Stimulated activated naive B cell treated with anti-CD40 and anti-IgM and Interleukin-4, amounts not matched to agents 10 μg/mL and 1 μg/mL and 100 μg/mL, for 72 hours (primary cell): ENCODE measurements at regions not wholly inside any gene's neighbourhood (a gene's known extent, or its start where the extent isn't known, plus 50 kb on each side); places are given as distances from the start of the nearest gene placed in this dataset.

Experiments used
- ATAC-seq, 2 donors: fragments of 150-1000 bp; cut with Tn5 transposase; replicated peaks; 2 replicates each; pipeline ENCODE4 v1.10.0; 2021; ENCODE audit warnings: moderate library complexity in 1 of 2
- DNase-seq: peaks from one replicate; pipeline ENCODE4 v3.0.0; 2021
- H3K27ac Mint-ChIP-seq: one replicate; pipeline ENCODE4 v1.8.0; 2022; ENCODE audit warnings: mild to moderate bottlenecking, mixed read lengths
- H3K27me3 Mint-ChIP-seq, 2 donors: one replicate each; pipeline ENCODE4 v1.8.0; 2022; ENCODE audit warnings: mixed read lengths in 2 of 2
- H3K36me3 Mint-ChIP-seq, 2 donors: one replicate each; pipeline ENCODE4 v1.8.0; 2022; ENCODE audit warnings: mixed read lengths in 2 of 2, mild to moderate bottlenecking in 1 of 2
- H3K4me1 Mint-ChIP-seq, 2 donors: one replicate each; pipeline ENCODE4 v1.8.0; 2022; ENCODE audit warnings: mixed read lengths in 2 of 2, mild to moderate bottlenecking in 1 of 2
- H3K4me3 Mint-ChIP-seq, 2 donors: one replicate each; pipeline ENCODE4 v1.8.0; 2022; ENCODE audit warnings: mild to moderate bottlenecking in 2 of 2, mixed read lengths in 2 of 2, moderate library complexity in 1 of 2
- H3K9me3 Mint-ChIP-seq, 2 donors: one replicate each; pipeline ENCODE4 v1.8.0; 2022; ENCODE audit warnings: mixed read lengths in 2 of 2, mild to moderate bottlenecking in 1 of 2

DNA sequence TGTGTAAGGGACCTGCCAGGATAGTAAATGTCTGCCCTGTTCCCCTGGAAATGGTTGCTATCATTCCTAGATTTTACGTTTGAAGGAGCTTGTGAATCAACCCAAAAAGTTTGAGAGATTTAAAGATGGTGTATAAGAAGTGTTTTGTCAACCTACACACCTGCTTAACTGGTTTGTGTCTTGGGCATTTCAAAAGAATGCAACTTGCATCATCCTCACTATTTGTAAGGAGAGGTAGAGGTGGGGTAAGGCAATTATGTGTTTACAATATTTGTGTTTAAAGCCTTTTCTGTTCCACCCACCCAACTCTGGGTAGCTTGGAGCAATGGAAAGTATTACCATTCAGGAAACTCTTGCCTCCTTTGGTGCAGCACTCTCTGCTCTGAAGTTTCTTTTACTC, 314.2 kb upstream of the RARB start:
- no peaks in the 10 kb centered on the region for H3K4me1 Mint-ChIP-seq
- H3K4me3 Mint-ChIP-seq: no peak overlapping the region
- H3K27me3 Mint-ChIP-seq: no peaks in the 10 kb centered on the region
- DNase-seq: no peak
- H3K9me3 Mint-ChIP-seq: peaks cover 0 to 7% of the 10 kb centered on the region in 2 donors
- H3K36me3 Mint-ChIP-seq: no peaks in the 10 kb centered on the region
- H3K27ac Mint-ChIP-seq: no peak overlapping the region
- no peak for ATAC-seq

DNA sequence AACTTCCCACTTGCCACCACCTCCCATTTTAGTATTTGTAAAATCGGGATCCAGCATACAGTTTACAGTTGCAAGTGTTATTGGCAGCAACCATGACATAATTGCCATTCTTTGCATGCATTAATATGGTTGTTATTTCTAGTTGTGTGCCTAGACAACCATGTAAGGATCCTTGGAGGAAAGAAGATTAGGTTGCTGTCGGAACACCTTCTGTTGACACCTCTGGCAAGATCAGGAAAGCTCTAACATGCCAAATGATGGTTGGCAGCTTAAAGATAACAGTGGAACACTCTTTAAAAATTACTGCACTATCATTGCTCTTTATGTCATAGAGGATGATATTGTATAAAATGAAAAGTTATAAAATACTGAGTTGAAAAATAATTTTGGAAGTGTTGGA, 313.5 kb upstream of the RARB start:
- peaks cover 0 to 7% of the 10 kb centered on the region in 2 donors for H3K9me3 Mint-ChIP-seq
- no peak for ATAC-seq

DNA sequence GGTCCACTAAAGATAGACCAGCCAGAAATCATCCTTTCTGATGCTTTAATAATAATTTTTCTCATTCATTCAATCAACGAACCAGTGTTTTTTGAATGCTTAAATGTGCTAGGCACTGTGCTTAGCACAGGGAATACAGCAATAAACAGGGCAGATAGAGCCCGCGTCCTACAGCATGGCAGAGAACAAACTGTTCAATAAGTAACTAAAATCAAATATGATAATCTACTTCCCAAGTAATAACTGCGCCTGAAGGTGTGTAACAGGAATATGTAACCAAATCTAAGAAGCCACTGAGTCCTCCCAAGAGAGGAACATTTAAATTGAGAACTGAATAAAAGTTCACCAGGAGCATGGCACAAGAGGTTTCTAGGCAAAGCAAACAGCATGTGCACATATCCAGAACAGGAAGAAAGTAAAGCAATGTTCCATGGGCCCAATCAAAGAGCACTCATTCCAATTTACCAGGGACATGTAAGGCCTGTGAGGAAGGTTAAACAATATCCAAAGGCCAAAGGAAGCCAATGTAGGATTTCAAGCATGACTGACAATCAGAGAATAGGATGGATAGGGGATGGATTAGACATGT, 311.0 kb upstream of the RARB start:
- Mint-ChIP-seq H3K36me3 (no peaks in the 10 kb centered on the region), H3K27me3 (no peaks in the 10 kb centered on the region), H3K27ac (no peak overlapping the region), H3K9me3 (peaks cover 0 to 7% of the 10 kb centered on the region in 2 donors), H3K4me3 (no peak overlapping the region), H3K4me1 (no peaks in the 10 kb centered on the region)
- no peak for ATAC-seq
- no peak for DNase-seq

More for the DNA sequence above, 313.5 kb upstream of the RARB start:
- no peak for DNase-seq
- no peak overlapping the region for H3K4me3 Mint-ChIP-seq
- no peak overlapping the region for H3K27ac Mint-ChIP-seq
- H3K27me3 Mint-ChIP-seq: no peaks in the 10 kb centered on the region
- H3K4me1 Mint-ChIP-seq: no peaks in the 10 kb centered on the region
- H3K36me3 Mint-ChIP-seq: no peaks in the 10 kb centered on the region

DNA sequence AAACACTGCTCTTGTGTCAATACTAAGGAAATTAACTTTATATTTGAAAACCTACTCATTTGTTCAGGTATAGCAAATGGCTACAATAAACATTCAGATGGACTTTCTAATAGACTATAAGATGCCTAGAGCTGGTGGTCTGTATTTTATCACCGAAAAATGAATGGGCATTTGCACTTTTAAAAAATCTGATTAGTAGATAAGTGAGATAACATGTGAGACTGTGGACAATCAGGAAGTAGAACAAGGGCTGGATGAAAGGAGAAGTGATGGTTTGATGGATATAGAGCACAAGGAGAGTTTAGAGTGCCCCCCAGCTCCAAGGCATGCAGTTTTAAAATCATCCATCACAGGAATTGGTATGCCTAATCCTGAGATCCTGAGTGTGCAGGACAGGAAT, 308.4 kb upstream of the RARB start:
- Mint-ChIP-seq H3K9me3 (peaks cover 0 to 3% of the 10 kb centered on the region in 2 donors), H3K4me1 (no peaks in the 10 kb centered on the region), H3K27me3 (no peaks in the 10 kb centered on the region), H3K36me3 (no peaks in the 10 kb centered on the region), H3K27ac (no peak overlapping the region), H3K4me3 (no peak overlapping the region)
- ATAC-seq (no peak), DNase-seq (no peak)

DNA sequence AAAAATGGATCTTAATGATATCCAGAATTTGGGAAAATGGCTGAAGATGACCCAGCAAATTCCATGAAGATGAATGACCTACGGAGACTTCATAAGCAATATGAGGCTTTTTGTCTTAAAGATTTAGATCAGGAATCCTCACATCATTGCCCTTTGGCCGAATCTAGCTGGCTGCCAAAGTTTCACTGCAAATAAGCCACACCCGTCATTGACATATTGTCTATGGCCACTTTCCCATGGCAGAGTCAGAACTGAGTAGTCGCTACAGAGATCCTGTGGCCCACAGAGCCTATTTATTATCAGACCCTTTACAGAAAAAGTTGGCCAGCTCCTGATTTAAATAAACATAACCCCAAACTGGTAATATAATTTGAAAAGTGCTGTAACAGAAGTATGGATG, 307.4 kb upstream of the RARB start:
- no peak for ATAC-seq
- no peaks in the 10 kb centered on the region for H3K4me1 Mint-ChIP-seq
- H3K4me3 Mint-ChIP-seq: no peak overlapping the region
- DNase-seq: no peak
- H3K36me3 Mint-ChIP-seq: no peaks in the 10 kb centered on the region
- H3K9me3 Mint-ChIP-seq: peaks cover 0 to 3% of the 10 kb centered on the region in 2 donors
- H3K27me3 Mint-ChIP-seq: no peaks in the 10 kb centered on the region
- no peak overlapping the region for H3K27ac Mint-ChIP-seq

DNA sequence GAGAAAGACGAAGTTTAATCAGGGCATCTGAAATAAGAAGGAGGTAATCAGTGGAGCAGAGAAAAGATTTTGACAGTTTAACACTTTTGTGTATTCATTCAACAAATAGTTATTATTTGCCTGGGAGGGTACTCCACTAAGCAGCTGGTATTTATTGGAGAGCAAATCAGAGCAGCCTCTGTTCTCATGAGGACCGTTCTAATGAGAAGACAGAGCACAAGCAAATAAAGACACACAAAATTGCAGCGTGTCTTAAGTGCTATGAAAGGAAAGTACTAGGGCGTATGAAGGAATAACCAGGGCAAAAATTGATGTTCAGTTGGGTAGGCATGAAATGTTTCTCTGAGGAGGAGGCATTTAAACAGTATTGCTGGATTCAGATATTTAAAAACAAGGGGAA, 302.9 kb upstream of the RARB start:
- peaks cover 4 to 11% of the 10 kb centered on the region in 2 donors for H3K9me3 Mint-ChIP-seq
- no peaks in the 10 kb centered on the region for H3K4me1 Mint-ChIP-seq
- no peak overlapping the region for H3K4me3 Mint-ChIP-seq
- no peak for DNase-seq
- no peaks in the 10 kb centered on the region for H3K36me3 Mint-ChIP-seq
- no peak overlapping the region for H3K27ac Mint-ChIP-seq
- no peak for ATAC-seq
- no peaks in the 10 kb centered on the region for H3K27me3 Mint-ChIP-seq

DNA sequence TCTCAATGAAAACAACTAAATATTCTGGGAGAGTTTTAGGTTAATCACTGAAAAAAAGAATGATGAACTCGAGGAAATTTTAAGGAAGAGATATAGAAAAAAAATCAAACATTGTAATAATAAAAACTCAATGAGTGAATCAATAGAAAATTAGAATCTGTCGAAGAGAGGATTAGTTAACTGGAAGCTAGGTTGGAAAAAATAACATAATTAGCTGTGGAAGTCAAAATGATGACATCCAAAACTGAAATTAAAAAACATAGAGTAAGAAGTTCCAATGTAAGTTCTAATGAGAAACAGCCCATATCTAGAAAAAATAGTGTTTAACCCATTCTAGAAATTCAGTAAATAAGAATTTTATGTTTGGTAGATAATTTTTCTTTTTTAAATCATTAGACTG, 299.3 kb upstream of the RARB start:
- H3K4me1 Mint-ChIP-seq: no peaks in the 10 kb centered on the region

DNA sequence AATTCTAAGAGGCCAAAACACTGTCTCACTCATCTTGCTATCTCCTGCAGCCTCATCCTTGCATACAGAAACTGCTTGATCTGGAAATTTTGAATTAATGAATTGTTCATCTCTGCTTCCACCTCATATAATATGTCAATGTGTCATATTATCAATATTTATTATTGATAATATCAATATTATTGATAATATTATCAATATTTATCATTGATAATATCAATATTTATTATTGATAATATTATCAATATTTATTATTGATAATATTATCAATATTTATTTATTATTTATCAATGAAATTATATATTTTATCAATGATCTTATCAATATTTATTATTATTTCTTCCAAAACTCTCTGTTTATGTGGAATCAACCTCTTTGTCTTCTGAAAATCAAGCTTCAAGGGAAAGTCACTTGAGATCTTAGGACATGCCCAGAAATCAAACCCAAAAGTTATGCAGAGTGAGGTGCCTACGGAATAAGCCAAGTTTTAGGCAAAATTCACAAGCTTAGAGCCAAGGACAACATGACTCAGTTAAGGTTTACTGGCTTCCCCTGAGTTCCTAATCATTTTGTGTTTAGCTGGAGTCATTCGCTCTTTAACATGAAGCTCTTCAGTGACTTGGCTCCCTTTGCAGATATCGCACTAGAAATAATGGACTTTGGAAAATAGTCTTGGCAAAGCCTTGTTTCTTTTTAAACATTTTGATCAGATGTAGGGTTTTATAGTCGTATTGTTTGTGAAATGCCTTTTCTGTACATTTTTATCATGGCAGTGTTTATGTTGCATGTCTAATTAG, 297.1 kb upstream of the RARB start:
- no peak for ATAC-seq
- H3K27me3 Mint-ChIP-seq: no peaks in the 10 kb centered on the region
- no peak for DNase-seq
- H3K4me1 Mint-ChIP-seq: no peaks in the 10 kb centered on the region
- no peak overlapping the region for H3K27ac Mint-ChIP-seq
- H3K36me3 Mint-ChIP-seq: no peaks in the 10 kb centered on the region
- H3K4me3 Mint-ChIP-seq: no peak overlapping the region
- peaks cover 10 to 18% of the 10 kb centered on the region in 2 donors for H3K9me3 Mint-ChIP-seq

More for the DNA sequence above, 299.3 kb upstream of the RARB start:
- no peaks in the 10 kb centered on the region for H3K36me3 Mint-ChIP-seq
- H3K9me3 Mint-ChIP-seq: peaks cover 8 to 18% of the 10 kb centered on the region in 2 donors
- no peak for ATAC-seq
- H3K27ac Mint-ChIP-seq: no peak overlapping the region
- no peaks in the 10 kb centered on the region for H3K27me3 Mint-ChIP-seq
- no peak overlapping the region for H3K4me3 Mint-ChIP-seq
- no peak for DNase-seq

DNA sequence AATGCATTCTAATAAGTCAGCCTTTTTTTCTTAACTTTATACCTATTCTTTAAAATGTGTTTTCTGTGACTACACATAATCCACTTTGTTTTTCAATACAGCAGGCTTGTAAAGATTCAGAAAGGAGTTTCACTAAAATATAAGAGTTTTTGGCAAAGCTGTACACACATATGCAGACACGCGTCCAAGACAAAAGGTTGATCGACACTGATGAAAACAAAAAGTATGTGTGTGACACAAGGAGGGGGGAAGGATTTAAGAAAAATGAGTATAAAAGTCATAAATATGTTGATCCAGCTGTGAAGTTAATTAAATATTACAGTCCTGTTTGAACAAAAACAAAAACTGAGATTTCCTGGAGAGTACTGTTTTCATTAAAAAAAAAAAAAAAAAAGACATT, 294.5 kb upstream of the RARB start:
- H3K4me3 Mint-ChIP-seq: no peak overlapping the region
- H3K4me1 Mint-ChIP-seq: no peaks in the 10 kb centered on the region
- no peak for ATAC-seq
- no peaks in the 10 kb centered on the region for H3K27me3 Mint-ChIP-seq
- DNase-seq: no peak
- no peaks in the 10 kb centered on the region for H3K36me3 Mint-ChIP-seq
- H3K9me3 Mint-ChIP-seq: peaks cover 6 to 9% of the 10 kb centered on the region in 2 donors
- H3K27ac Mint-ChIP-seq: no peak overlapping the region

DNA sequence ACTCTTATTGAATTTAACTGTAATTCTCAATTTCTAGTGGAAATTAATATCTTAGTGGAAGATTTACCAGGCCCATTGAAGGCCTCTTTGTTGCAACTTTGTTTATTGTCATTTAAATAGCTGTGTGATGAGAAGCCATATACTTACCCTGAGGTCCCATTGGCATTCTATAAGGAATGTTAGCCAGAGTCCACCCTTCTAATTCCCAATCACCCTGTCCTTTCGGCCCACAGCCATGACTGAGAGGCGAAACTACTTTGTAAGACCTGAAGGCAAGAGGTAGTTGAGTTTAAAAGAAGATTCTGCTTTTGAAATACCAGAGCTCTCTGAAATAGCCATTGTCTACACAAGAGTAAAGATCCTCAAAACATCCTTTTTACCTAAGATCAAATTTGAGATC, 290.5 kb upstream of the RARB start:
- no peak for ATAC-seq
- peaks cover 0 to 2% of the 10 kb centered on the region in 2 donors for H3K9me3 Mint-ChIP-seq
- no peak overlapping the region for H3K27ac Mint-ChIP-seq
- H3K4me3 Mint-ChIP-seq: no peak overlapping the region
- no peaks in the 10 kb centered on the region for H3K36me3 Mint-ChIP-seq
- H3K4me1 Mint-ChIP-seq: no peaks in the 10 kb centered on the region
- no peaks in the 10 kb centered on the region for H3K27me3 Mint-ChIP-seq
- DNase-seq: no peak

DNA sequence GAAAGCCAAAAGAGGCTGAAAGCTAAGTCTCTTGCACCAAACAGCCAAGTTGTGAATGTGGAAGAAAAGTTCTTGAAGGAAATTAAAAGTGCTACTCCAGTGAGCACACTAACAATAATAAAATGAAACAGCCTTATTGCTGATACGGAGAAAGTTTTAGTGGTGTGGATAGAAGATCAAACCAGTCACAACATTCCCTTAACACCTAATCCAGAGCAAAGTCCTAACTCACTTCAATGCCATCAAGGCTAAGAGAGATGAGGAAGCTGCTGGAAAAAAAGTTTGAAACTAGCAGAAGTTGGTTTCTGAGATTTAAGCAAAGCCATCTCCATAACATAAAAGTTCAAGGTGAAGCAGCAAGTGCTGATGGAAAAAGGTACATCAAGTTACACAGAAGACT, 288.8 kb upstream of the RARB start:
- no peaks in the 10 kb centered on the region for H3K27me3 Mint-ChIP-seq
- H3K27ac Mint-ChIP-seq: no peak overlapping the region
- no peaks in the 10 kb centered on the region for H3K36me3 Mint-ChIP-seq
- H3K9me3 Mint-ChIP-seq: peaks cover 0 to 5% of the 10 kb centered on the region in 2 donors
- no peak for DNase-seq
- no peak overlapping the region for H3K4me3 Mint-ChIP-seq
- H3K4me1 Mint-ChIP-seq: no peaks in the 10 kb centered on the region
- ATAC-seq: no peak

DNA sequence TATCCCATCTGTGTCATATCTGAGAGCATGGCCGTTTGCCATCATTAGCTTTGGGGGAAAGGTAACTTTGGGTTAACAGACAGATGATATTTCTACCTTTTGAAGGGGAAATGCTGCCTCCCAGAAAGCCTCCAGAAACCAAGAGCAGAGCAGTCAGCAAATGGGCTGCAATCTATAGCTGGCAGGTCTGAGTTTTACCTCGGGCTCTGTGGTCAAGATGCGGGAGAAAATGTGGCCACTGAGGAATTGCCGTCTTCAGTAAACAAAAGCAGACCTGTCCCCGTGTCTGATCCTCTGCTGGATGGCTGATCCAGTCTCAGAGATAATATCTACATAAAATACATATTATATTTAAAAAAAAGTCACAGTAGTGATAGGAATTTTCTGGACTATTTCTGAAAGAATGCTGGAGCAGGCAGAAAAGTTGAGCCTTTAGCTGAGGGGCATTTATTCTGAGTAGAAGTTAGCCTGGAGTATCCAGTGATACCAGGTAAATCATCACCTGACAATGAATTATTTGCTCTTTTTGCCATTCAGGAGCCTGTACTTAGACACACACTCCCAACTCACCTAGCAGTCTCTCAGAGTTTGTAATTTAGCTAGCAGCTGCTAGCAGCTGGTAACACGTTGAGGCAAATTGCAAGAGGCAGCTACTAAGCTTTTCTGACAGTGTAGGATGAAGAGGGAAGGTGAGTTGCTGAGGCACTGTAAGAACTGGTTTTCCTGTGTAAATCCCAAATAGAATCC, 285.3 kb upstream of the RARB start:
- no peaks in the 10 kb centered on the region for H3K27me3 Mint-ChIP-seq
- no peak for DNase-seq
- no peaks in the 10 kb centered on the region for H3K36me3 Mint-ChIP-seq
- no peak overlapping the region for H3K4me3 Mint-ChIP-seq
- H3K9me3 Mint-ChIP-seq: peaks cover 0 to 5% of the 10 kb centered on the region in 2 donors
- no peak overlapping the region for H3K27ac Mint-ChIP-seq
- no peak for ATAC-seq
- no peaks in the 10 kb centered on the region for H3K4me1 Mint-ChIP-seq

DNA sequence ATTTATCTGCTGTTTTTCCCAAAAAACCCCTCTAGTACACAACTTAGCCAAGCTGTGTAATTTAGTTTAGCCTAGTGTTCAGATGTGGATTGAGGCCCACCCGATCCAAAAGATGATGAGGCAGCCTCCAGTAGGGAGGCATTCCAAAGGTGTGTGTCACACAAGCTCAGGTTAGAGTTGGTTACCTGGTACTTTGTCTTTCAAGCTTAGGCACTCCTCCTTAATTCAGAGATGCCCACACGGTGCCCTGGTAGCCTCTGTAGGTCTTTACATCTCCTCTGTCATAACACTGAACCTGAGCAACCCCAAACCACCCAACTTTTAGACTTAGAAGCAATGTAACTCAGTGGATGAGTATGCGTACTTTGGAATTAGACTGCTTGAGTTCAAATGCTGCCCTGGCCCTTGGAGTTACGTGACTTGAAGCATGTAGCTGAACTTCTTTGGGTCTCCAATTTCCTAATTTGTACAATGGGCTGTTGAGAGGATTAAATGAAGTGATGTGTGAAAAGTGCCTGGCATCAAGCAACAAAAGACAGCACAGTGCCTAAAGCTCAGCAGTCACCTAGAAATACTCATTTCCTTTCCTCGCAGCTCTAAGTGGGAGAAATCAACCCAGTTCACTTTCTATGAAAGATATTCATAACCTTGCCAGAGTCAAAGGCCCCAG, 284.6 kb upstream of the RARB start:
- peaks cover 0 to 7% of the 10 kb centered on the region in 2 donors for H3K9me3 Mint-ChIP-seq
- no peaks in the 10 kb centered on the region for H3K36me3 Mint-ChIP-seq
- ATAC-seq (no peak), DNase-seq (no peak)
- no peaks in the 10 kb centered on the region for H3K27me3 Mint-ChIP-seq
- no peaks in the 10 kb centered on the region for H3K4me1 Mint-ChIP-seq
- no peak overlapping the region for H3K27ac Mint-ChIP-seq
- H3K4me3 Mint-ChIP-seq: no peak overlapping the region

DNA sequence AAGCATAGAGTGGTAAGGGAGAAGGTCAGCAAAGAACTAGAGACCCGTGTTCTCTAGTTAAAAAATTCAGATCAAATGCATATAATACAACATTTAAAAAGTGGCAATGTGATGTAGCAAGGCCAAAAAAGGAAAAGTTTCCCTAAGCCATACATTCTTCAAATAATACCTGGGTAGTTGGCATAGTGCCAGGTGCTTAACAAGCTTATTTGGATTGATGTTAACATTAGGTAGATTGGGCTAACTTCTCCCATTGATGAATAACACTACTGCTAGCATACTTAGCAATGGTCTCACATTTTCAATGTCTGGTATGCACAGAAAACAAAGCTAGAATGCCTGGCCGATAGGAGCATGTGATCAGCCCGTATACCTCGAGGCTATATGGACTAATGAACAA, 283.6 kb upstream of the RARB start:
- H3K9me3 Mint-ChIP-seq: peaks cover 0 to 7% of the 10 kb centered on the region in 2 donors
- no peak overlapping the region for H3K27ac Mint-ChIP-seq
- H3K4me3 Mint-ChIP-seq: no peak overlapping the region
- no peaks in the 10 kb centered on the region for H3K4me1 Mint-ChIP-seq
- ATAC-seq: no peak
- H3K36me3 Mint-ChIP-seq: no peaks in the 10 kb centered on the region
- no peaks in the 10 kb centered on the region for H3K27me3 Mint-ChIP-seq
- no peak for DNase-seq
